SK-N-MC (cell line): ENCODE measurements at regions not wholly inside any gene's neighbourhood (a gene's known extent, or its start where the extent isn't known, plus 50 kb on each side); places are given as distances from the start of the nearest gene placed in this dataset.

Experiments used
- DNase-seq: peaks from one replicate; pipeline ENCODE4 v3.0.0-alpha.2; 2011; ENCODE audit warnings: low read depth, low spot score
- H3K27ac ChIP-seq: fragments of 200-600 bp; sonication (generic); 2 replicates; pipeline ENCODE4 v1.5.1; 2016; ENCODE audit warnings: mixed run types
- H3K36me3 ChIP-seq: fragments of 200-600 bp; sonication (generic); 2 replicates; pipeline ENCODE4 v1.6.1; 2017; ENCODE audit warnings: antibody characterized with exemption, low read length, mixed read lengths; ENCODE audit not compliant: insufficient read depth
- H3K4me3 ChIP-seq: fragments of 200-600 bp; sonication (generic); 2 replicates; pipeline ENCODE4 v1.5.1; 2016
- H3K9ac ChIP-seq: fragments of 200-600 bp; sonication (generic); 2 replicates; pipeline ENCODE4 v1.8.0; 2017; ENCODE audit warnings: mixed run types, mixed read lengths; ENCODE audit not compliant: insufficient read length
- H3K9me3 ChIP-seq: fragments of 200-600 bp; sonication (generic); 2 replicates; pipeline ENCODE4 v1.6.1; 2017; ENCODE audit warnings: low read depth, mild to moderate bottlenecking, antibody characterized with exemption, low read length, moderate library complexity, mixed read lengths
- EZH2 ChIP-seq: fragments of 200-600 bp; sonication (generic); IDR thresholded peaks from one replicate; pipeline ENCODE4 v1.6.1; 2017; ENCODE audit warnings: antibody characterized with exemption
- FOXP2 ChIP-seq: optimal IDR thresholded peaks from 2 replicates; pipeline ENCODE3; 2011; ENCODE audit warnings: mild to moderate bottlenecking, moderate library complexity; ENCODE audit not compliant: insufficient read depth; ENCODE audit errors: extremely low read length, control extremely low read depth
- POLR2AphosphoS5 ChIP-seq: IDR thresholded peaks from 2 replicates; pipeline ENCODE4 v1.6.1; 2012; ENCODE audit warnings: mild to moderate bottlenecking, low read depth, low read length, borderline replicate concordance

DNA sequence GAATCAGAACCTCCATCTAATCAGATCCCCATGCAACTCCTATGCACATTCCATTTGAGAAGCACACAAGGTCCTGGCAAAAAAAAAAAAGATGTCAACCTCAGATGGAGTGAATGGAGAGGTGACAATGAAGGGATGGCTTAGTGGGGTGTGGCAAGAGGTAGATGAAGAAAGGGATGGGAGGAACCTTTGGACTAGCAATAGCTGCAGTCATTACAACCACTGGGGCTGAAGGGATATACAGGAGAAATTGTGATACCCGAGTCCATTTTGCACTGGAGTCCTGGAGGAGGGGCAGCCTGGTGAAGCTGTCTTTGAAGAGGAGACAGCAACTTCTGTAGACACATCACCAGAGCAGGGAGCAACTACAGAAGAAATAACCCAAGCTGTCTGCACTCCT is 219.6 kb downstream of the ENC1 start:
- H3K4me3 ChIP-seq: no peak overlapping the region
- H3K9ac ChIP-seq: no peak overlapping the region
- no peak for TF ChIP-seq EZH2
- TF ChIP-seq POLR2AphosphoS5: no peak
- no peak for TF ChIP-seq FOXP2
- no peak for DNase-seq
- H3K9me3 ChIP-seq: no peaks in the 10 kb centered on the region
- no peak overlapping the region for H3K27ac ChIP-seq
- no peaks in the 10 kb centered on the region for H3K36me3 ChIP-seq

DNA sequence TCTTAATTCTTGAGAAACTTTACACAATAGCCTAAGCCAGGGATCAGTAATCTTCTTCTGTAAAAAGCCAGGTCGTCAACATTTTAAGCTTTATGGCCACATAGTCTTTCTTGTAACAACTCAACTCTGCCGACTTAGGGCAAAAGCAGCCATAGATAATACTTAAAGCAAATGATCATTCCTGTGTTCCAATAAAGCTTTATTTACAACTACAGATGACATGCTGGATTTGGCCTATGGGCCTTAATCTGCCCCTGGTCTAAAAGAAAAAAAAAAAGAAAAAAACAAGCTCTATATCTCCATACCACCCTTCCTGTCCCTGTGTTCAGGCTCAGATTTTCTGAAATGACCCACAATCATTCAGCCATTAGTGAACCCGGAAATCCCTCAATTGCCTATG is 220.3 kb downstream of the ENC1 start:
- TF ChIP-seq FOXP2 (no peak), POLR2AphosphoS5 (no peak), EZH2 (no peak)
- Histone ChIP-seq H3K9ac (no peak overlapping the region), H3K36me3 (no peaks in the 10 kb centered on the region), H3K4me3 (no peak overlapping the region), H3K9me3 (no peaks in the 10 kb centered on the region), H3K27ac (no peak overlapping the region)
- DNase-seq: no peak

GRCh38 chr5:74419468-74419867 is 221.1 kb downstream of the ENC1 start:
- no peak for DNase-seq
- Histone ChIP-seq H3K9me3 (no peaks in the 10 kb centered on the region), H3K9ac (no peak overlapping the region), H3K36me3 (no peaks in the 10 kb centered on the region), H3K4me3 (no peak overlapping the region), H3K27ac (no peak overlapping the region)
- no peak for TF ChIP-seq EZH2
- TF ChIP-seq FOXP2: no peak
- TF ChIP-seq POLR2AphosphoS5: no peak

GRCh38 chr5:74418709-74419108 is 221.8 kb downstream of the ENC1 start:
- Histone ChIP-seq H3K4me3 (no peak overlapping the region), H3K9ac (no peak overlapping the region), H3K9me3 (no peaks in the 10 kb centered on the region), H3K36me3 (no peaks in the 10 kb centered on the region), H3K27ac (no peak overlapping the region)
- DNase-seq: no peak
- TF ChIP-seq EZH2 (no peak), FOXP2 (no peak), POLR2AphosphoS5 (no peak)

DNA sequence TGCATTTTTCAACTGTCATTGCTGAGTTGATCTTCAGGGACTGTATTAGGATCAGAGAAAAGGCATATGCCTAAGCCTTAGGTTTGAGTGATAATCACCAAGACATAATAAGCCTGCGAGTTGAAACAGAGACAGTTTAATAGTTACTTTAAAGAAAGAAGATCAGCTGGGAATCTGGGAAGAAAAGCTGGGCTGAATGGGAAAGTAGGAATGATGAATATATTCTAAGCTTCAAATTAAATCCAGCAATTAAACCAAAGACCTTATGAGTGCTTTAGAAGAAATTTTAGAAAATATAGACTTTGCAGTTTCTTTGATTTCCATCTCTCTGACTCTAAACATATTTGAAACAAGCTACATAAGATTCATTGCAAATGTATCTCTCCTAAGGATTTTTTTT is 222.3 kb downstream of the ENC1 start:
- H3K36me3 ChIP-seq: no peaks in the 10 kb centered on the region
- no peak for DNase-seq
- no peak for TF ChIP-seq FOXP2
- no peak for TF ChIP-seq EZH2
- TF ChIP-seq POLR2AphosphoS5: no peak
- no peak overlapping the region for H3K4me3 ChIP-seq
- no peak overlapping the region for H3K27ac ChIP-seq
- no peak overlapping the region for H3K9ac ChIP-seq
- no peaks in the 10 kb centered on the region for H3K9me3 ChIP-seq

GRCh38 chr5:74415695-74416102 is 224.8 kb downstream of the ENC1 start:
- H3K27ac ChIP-seq: no peak overlapping the region

GRCh38 chr5:74414228-74414627 is 226.3 kb downstream of the ENC1 start:
- Histone ChIP-seq H3K36me3 (no peaks in the 10 kb centered on the region), H3K9ac (no peak overlapping the region), H3K9me3 (no peaks in the 10 kb centered on the region), H3K27ac (no peak overlapping the region), H3K4me3 (no peak overlapping the region)
- no peak for DNase-seq
- no peak for TF ChIP-seq FOXP2
- no peak for TF ChIP-seq POLR2AphosphoS5
- no peak for TF ChIP-seq EZH2

More at GRCh38 chr5:74415695-74416102, 224.8 kb downstream of the ENC1 start:
- Histone ChIP-seq H3K36me3 (no peaks in the 10 kb centered on the region), H3K9ac (no peak overlapping the region), H3K9me3 (no peaks in the 10 kb centered on the region), H3K4me3 (no peak overlapping the region)
- no peak for DNase-seq
- TF ChIP-seq FOXP2 (no peak), EZH2 (no peak), POLR2AphosphoS5 (no peak)

- TF ChIP-seq EZH2 (no peak), POLR2AphosphoS5 (no peak), FOXP2 (no peak)
- no peak for DNase-seq
- H3K36me3 ChIP-seq: no peaks in the 10 kb centered on the region
- no peak overlapping the region for H3K27ac ChIP-seq
- no peak overlapping the region for H3K9ac ChIP-seq
- H3K4me3 ChIP-seq: no peak overlapping the region
- H3K9me3 ChIP-seq: no peaks in the 10 kb centered on the region
These were observed 227.0 kb downstream of the ENC1 start for GRCh38 chr5:74413403-74414048.

DNA sequence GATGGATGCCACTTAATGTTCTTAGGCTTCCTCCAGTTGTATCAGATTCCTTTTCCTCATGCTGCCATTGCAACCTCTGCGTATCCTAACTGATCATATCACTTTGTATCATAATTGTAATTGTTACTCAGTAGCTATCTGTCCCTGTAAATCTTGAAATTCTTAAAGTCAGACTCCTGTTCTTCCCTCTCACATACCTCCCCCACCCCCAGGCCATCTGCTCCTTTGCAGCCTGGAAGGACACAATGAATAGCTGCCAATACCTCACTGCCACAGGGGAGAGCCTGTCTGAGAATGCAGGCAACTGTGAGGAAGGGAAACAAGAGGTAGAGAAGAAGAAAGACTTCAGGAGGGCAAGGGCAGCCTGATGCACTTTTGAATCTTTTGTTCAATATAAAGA is 228.5 kb downstream of the ENC1 start:
- TF ChIP-seq POLR2AphosphoS5 (no peak), EZH2 (no peak), FOXP2 (no peak)
- no peaks in the 10 kb centered on the region for H3K9me3 ChIP-seq
- no peak overlapping the region for H3K27ac ChIP-seq
- no peak overlapping the region for H3K9ac ChIP-seq
- no peaks in the 10 kb centered on the region for H3K36me3 ChIP-seq
- DNase-seq: no peak
- H3K4me3 ChIP-seq: no peak overlapping the region

- no peaks in the 10 kb centered on the region for H3K36me3 ChIP-seq
- TF ChIP-seq EZH2 (no peak), POLR2AphosphoS5 (no peak), FOXP2 (no peak)
- DNase-seq: no peak
- H3K4me3 ChIP-seq: no peak overlapping the region
- no peaks in the 10 kb centered on the region for H3K9me3 ChIP-seq
- H3K27ac ChIP-seq: no peak overlapping the region
- no peak overlapping the region for H3K9ac ChIP-seq
These were observed 230.8 kb downstream of the ENC1 start for GRCh38 chr5:74409712-74410111.
